ENCODE measurements at regions not wholly inside any gene's neighbourhood (a gene's known extent, or its start where the extent isn't known, plus 50 kb on each side); places are given as distances from the start of the nearest gene placed in this dataset.
"Not testable (repeated sequence)": the region's sequence is repeated elsewhere in the genome, so short reads cannot be mapped to it uniquely, and the experiment has no call there.

- Histone ChIP-seq H3K27ac (no peak overlapping the region), H3K4me1 (replicated peaks in 1 of 2) (peaks cover 0 to 3% of the 10 kb centered on the region in 2 donors), H3K4me3 (no peak overlapping the region)
- WGBS, 10 experiments = 0 to 100% (median 65%) methylated on average over 1 to 4 of the region's 4 CpGs
- ATAC-seq (replicated peaks in 6 of 8) = no peak
- in situ Hi-C loops (cut with MboI; ENCODE audit: low pct_unique_long_range_greater_than_20kb in 2 of 9, low sequenced_read_pairs in 9 of 9, unreplicated experiment in 9 of 9) = no loop called here
These were observed 197.2 kb upstream of the NPY2R start for GRCh38 chr4:155011163-155011780.

- Histone ChIP-seq H3K4me1 (replicated peaks in 1 of 2) (peaks cover 0 to 3% of the 10 kb centered on the region in 2 donors), H3K4me3 (no peak overlapping the region), H3K27ac (no peak overlapping the region)
- no peak for ATAC-seq (replicated peaks in 6 of 8)
- WGBS, 10 experiments = 0 to 100% (median 71%) methylated on average over 1 of the region's 1 CpG; no CpG with 5 or more reads in 1 of the 10 experiments
- in situ Hi-C loops (cut with MboI; ENCODE audit: low pct_unique_long_range_greater_than_20kb in 2 of 9, low sequenced_read_pairs in 9 of 9, unreplicated experiment in 9 of 9) = no loop called here
These were observed 196.0 kb upstream of the NPY2R start for GRCh38 chr4:155012469-155012868.

GRCh38 chr4:155017426-155017825 lies 191.0 kb upstream of the NPY2R start:
- Histone ChIP-seq H3K4me3 (no peak overlapping the region), H3K4me1 (replicated peaks in 1 of 2) (peaks cover 0 to 3% of the 10 kb centered on the region in 2 donors), H3K27ac (no peak overlapping the region)
- ATAC-seq (replicated peaks in 6 of 8) = no peak
- in situ Hi-C loops (cut with MboI; ENCODE audit: low pct_unique_long_range_greater_than_20kb in 2 of 9, low sequenced_read_pairs in 9 of 9, unreplicated experiment in 9 of 9) = no loop called here

DNA sequence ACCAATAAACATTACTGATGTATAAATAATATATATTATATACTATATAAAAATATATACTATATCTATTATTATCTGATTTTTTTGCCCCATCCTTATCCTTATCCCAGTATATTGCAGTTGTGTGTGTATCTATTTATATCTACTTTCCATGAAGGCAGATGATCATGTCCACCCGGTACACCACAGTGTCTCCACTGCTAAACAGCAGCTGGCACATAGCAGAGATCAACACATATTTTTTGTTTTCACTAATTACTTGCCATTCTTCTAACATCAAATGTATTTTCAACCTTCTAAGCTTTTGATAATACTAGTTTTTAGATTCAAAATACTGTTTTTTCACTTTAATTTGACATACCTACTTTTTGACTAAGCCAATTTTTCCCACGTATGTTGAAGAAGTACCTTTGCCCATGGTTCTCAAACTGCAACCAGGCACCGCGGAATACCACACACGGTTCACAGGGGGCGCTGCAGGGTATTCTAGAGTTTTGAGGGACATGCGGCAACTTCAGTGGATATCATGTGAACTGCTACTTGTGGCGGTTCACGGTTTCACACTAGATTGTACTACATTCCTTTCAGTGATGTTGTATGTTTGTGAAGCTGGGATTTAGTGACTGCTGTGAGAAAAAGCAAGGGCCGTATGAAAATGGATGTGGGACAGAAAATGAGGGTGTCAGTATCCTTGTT lies 182.5 kb upstream of the NPY2R start:
- in situ Hi-C loops (cut with MboI; ENCODE audit: low pct_unique_long_range_greater_than_20kb in 2 of 9, low sequenced_read_pairs in 9 of 9, unreplicated experiment in 9 of 9) = no loop called here
- Histone ChIP-seq H3K4me3 (no peak overlapping the region), H3K27ac (no peak overlapping the region), H3K4me1 (replicated peaks in 1 of 2) (no peaks in the 10 kb centered on the region)
- WGBS, 10 experiments = 10 to 100% (median 48%) methylated on average over 1 to 9 of the region's 10 CpGs
- peak in 4 of 8 experiments; percentile 41 to 85 (median 66) for ATAC-seq (replicated peaks in 6 of 8)

DNA sequence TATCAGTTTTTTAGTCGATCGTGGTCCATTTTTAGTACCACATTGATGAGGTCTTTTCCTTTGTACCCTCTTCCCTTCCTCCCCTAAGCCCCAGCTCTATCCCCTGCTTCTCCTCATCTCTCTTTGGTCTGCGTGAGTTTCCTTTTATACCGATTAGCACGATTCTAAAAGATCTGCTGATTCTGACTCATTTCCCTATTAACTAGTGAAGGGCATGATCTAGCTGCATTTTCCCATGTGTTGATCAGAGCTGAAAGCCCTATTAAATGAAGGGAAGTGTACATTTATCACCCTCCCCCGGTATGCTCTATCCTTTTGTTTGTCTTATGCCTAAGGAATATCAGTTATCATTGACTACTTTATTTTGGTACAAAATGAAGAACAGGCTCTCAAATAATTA lies 181.7 kb upstream of the NPY2R start:
- H3K4me1 ChIP-seq (replicated peaks in 1 of 2) = no peaks in the 10 kb centered on the region
- no peak overlapping the region for H3K4me3 ChIP-seq
- no peak for ATAC-seq (replicated peaks in 6 of 8)
- in situ Hi-C loops (cut with MboI; ENCODE audit: low pct_unique_long_range_greater_than_20kb in 2 of 9, low sequenced_read_pairs in 9 of 9, unreplicated experiment in 9 of 9) = no loop called here
- WGBS, 10 experiments = 2 to 96% (median 88%) methylated on average over 1 to 6 of the region's 6 CpGs
- no peak overlapping the region for H3K27ac ChIP-seq

DNA sequence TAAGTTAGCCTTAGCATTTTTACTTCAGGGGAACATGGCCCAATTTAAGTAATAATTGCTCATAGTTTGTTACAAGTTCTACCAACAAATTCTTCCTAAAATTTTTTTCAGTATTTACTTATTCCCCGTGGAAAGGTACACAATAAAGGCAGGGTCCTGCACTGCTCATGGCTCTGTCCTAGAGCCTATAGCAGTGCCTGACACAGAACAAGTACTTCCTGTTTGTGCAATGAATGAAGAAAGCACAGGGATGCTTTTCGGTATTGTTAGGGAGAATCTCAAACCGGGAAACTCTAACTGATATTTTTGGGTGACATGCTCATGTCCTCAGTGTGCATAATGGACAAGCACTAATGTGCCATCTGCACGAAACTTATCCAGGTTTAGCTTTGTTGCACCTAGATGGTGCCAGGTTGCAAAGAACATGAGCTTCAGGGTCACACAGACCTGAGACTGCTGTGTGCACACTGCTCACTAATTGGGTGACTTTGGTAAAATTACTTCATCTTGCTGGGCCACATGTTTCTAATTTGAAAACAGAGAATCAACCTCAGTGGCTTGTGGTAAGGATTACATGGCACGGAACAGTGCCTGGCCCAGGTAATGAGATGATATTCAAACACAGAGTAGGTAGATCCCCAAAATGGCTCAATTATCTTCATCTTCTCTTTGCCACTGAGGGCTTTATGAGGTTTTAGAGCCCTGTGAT lies 175.8 kb upstream of the NPY2R start:
- ATAC-seq (replicated peaks in 6 of 8) = no peak
- H3K4me1 ChIP-seq (replicated peaks in 1 of 2) = no peaks in the 10 kb centered on the region
- 28 to 100% (median 78%) methylated on average over 2 to 5 of the region's 5 CpGs; no CpG with 5 or more reads in 1 of the 10 experiments for WGBS, 10 experiments
- in situ Hi-C loops (cut with MboI; ENCODE audit: low pct_unique_long_range_greater_than_20kb in 2 of 9, low sequenced_read_pairs in 9 of 9, unreplicated experiment in 9 of 9) = no loop called here
- H3K4me3 ChIP-seq = no peak overlapping the region
- no peak overlapping the region for H3K27ac ChIP-seq

DNA sequence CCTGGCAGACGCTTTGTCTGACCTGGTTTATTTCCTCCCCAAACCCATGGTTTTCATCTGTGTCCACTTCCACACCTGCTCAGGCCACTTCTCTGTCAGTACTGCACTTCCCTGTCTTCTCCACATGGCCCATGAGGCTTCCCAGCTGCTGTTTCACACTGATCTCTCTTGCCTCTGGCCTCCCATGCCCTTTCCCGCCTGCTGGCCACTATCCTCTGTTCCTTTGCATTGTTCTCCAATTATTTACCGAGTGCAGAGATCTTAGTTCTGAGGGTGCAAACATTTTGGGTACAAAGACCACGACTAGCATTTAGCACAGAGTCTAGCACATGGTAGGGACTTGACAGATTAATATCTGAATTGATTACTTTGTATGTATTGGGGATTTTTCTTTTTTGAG lies 174.8 kb upstream of the NPY2R start:
- in situ Hi-C loops (cut with MboI; ENCODE audit: low pct_unique_long_range_greater_than_20kb in 2 of 9, low sequenced_read_pairs in 9 of 9, unreplicated experiment in 9 of 9) = no loop called here
- no peak overlapping the region for H3K4me3 ChIP-seq
- ATAC-seq (replicated peaks in 6 of 8) = no peak
- H3K27ac ChIP-seq = no peak overlapping the region
- 0 to 80% (median 60%) methylated on average over 1 to 4 of the region's 4 CpGs; no CpG with 5 or more reads in 1 of the 10 experiments for WGBS, 10 experiments
- no peaks in the 10 kb centered on the region for H3K4me1 ChIP-seq (replicated peaks in 1 of 2)

- no peaks in the 10 kb centered on the region for H3K4me1 ChIP-seq (replicated peaks in 1 of 2)
- H3K4me3 ChIP-seq = no peak overlapping the region
- no peak for ATAC-seq (replicated peaks in 6 of 8)
- H3K27ac ChIP-seq = no peak overlapping the region
- in situ Hi-C loops (cut with MboI; ENCODE audit: low pct_unique_long_range_greater_than_20kb in 2 of 9, low sequenced_read_pairs in 9 of 9, unreplicated experiment in 9 of 9) = no loop called here
- WGBS, 10 experiments = 0 to 100% (median 80%) methylated on average over 1 of the region's 1 CpG; no CpG with 5 or more reads in 1 of the 10 experiments
These were observed 171.4 kb upstream of the NPY2R start for GRCh38 chr4:155037031-155037430.

DNA sequence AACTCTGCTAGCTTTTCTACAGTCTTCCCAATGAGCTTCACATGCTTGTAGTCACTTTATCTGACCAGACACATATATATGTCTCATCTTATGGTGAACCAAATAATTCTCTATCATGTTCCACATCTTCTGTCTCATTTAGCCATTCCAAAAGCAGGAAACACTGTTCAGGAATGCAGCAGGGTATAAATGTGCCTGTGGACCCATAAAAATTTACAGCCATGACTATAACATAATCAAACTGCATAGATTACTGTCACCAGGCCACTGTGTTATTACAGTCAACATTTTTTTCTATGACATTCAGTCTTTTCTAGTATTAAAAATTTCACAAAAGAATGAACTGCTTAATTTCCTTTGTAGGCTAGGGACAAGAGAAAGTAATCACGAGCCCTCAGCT lies 170.0 kb upstream of the NPY2R start:
- in situ Hi-C loops (cut with MboI; ENCODE audit: low pct_unique_long_range_greater_than_20kb in 2 of 9, low sequenced_read_pairs in 9 of 9, unreplicated experiment in 9 of 9) = no loop called here
- no peak overlapping the region for H3K4me3 ChIP-seq

DNA sequence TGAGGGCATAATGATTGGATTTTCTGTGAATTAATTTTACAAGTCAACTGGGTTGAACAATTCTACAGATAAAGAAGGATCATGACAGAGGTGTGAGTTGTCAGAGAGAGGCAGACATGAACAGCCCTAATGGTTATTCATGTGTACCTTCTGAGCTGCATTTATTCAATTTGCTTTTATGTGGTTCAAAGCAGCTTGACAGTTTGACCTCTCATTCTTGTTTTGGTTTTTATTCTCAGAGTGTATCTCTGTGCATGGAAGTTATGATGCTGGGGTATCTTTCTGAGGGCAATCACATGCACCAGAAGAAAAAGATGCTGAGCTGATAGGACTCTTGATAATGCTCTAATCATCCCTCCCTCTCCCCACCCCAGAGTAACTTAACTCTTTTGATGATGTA lies 169.3 kb upstream of the NPY2R start:
- H3K4me1 ChIP-seq (replicated peaks in 1 of 2) = no peaks in the 10 kb centered on the region
- in situ Hi-C loops (cut with MboI; ENCODE audit: low pct_unique_long_range_greater_than_20kb in 2 of 9, low sequenced_read_pairs in 9 of 9, unreplicated experiment in 9 of 9) = no loop called here
- ATAC-seq (replicated peaks in 6 of 8) = peak in 3 of 8 experiments; percentile 23 to 43 (median 35)
- no peak overlapping the region for H3K27ac ChIP-seq
- H3K4me3 ChIP-seq = no peak overlapping the region

More for the DNA sequence above, 170.0 kb upstream of the NPY2R start:
- WGBS, 10 experiments = 0 to 100% (median 57%) methylated on average over 1 of the region's 1 CpG
- H3K27ac ChIP-seq = no peak overlapping the region
- no peak for ATAC-seq (replicated peaks in 6 of 8)
- no peaks in the 10 kb centered on the region for H3K4me1 ChIP-seq (replicated peaks in 1 of 2)

DNA sequence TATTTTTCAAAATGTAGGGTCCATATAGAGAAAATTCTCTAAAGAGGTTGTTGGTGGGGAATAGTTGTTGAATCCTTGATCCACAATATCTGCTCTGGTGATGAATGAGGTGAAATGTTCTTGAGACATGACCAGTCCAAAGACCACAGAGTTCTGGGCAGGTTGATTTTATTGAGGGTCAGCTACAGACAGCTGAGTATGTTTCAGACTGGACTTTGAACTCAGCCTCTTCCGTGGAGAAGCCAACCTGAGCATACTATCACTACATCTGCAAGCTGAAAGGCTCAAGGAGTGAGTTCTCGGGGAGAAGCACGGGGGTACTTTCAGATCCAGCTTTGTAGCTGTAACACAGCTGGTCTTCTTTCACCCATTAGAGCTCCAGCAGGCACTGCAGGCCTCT lies 168.4 kb upstream of the NPY2R start:
- in situ Hi-C loops (cut with MboI; ENCODE audit: low pct_unique_long_range_greater_than_20kb in 2 of 9, low sequenced_read_pairs in 9 of 9, unreplicated experiment in 9 of 9) = no loop called here
- WGBS, 10 experiments = 0 to 93% (median 86%) methylated on average over 1 to 3 of the region's 3 CpGs; no CpG with 5 or more reads in 2 of the 10 experiments
- Histone ChIP-seq H3K27ac (no peak overlapping the region), H3K4me3 (no peak overlapping the region), H3K4me1 (replicated peaks in 1 of 2) (no peaks in the 10 kb centered on the region)
- no peak for ATAC-seq (replicated peaks in 6 of 8)

GRCh38 chr4:155042014-155042413 lies 166.4 kb upstream of the NPY2R start:
- in situ Hi-C loops (cut with MboI; ENCODE audit: low pct_unique_long_range_greater_than_20kb in 2 of 9, low sequenced_read_pairs in 9 of 9, unreplicated experiment in 9 of 9) = no loop called here
- ATAC-seq (replicated peaks in 6 of 8) = no peak
- whole genome bisulfite sequencing, 10 experiments = 0 to 100% (median 80%) methylated on average over 1 to 2 of the region's 2 CpGs

GRCh38 chr4:155044251-155044650 lies 164.2 kb upstream of the NPY2R start:
- ATAC-seq (replicated peaks in 6 of 8); in situ Hi-C loops (cut with MboI; ENCODE audit: low pct_unique_long_range_greater_than_20kb in 2 of 9, low sequenced_read_pairs in 9 of 9, unreplicated experiment in 9 of 9); H3K4me1 ChIP-seq (replicated peaks in 1 of 2); H3K4me3 ChIP-seq; H3K27ac ChIP-seq: not testable (repeated sequence)
- 100% methylated on average over 2 of the region's 22 CpGs; no CpG with 5 or more reads in 9 of the 10 experiments for WGBS, 10 experiments

More at GRCh38 chr4:155042014-155042413, 166.4 kb upstream of the NPY2R start:
- Histone ChIP-seq H3K4me1 (replicated peaks in 1 of 2) (no peaks in the 10 kb centered on the region), H3K4me3 (no peak overlapping the region), H3K27ac (no peak overlapping the region)

Data from motor neuron (in vitro differentiated cells).